ENCODE measurements at regions not wholly inside any gene's neighbourhood (a gene's known extent, or its start where the extent isn't known, plus 50 kb on each side); places are given as distances from the start of the nearest gene placed in this dataset.

DNA sequence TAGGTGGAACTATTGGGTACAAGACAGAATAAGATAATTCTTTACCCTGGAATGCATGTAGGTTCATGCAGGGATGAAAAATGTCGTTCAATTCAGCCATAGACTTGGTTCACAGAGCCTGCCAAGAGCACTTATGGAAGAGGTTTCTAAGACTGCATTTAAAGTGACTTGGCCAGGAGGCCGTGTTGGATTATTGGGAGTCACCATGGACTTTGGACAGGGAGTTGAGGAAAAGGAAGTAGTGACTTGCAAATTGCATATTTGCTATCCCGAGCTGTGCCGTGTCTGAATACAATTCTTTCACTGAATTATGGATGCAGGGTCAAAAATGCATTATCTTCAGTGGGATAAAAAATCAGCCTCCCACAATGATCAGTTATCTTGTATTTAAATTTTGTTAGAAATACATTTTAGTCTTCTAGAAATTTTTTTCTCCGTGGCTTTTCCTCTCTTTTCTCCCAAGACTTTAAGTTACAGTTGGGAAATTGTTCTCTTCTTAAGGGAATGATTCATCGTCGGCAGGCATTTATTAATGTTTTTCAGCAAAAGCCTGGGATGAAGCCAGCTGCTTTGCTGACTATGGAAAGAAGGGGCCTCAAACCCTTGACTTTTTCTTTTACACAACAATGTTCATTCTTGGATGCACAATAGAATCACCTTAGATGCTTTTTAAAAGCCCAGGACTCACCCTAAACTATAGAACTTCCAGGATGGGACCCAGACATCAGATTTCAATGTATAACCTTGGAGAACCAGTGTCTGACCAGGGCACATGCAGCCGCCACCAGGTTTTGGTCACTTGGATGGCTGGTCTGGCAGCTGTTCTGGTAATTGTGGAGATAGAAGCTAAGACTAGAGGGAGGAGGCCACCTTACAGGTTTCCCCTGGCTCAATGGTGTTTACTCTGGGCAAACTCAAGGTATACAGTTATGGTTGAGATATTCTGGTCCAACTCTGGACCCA is 70.8 kb downstream of the FAT3 start:
- ATAC-seq, result no peak
- no peak overlapping the region for H3K4me3 ChIP-seq
- no peak for FAIRE-seq
- no peak for DNase-seq (ENCODE audit: extremely low read depth in 1 of 4, low spot score in 3 of 4)
- no peaks in the 10 kb centered on the region for H3K79me2 ChIP-seq (ENCODE audit: control insufficient read depth, insufficient read depth, low read length)
- ChIA-PET CTCF (ENCODE audit: low intra/inter-chr PET ratio) (no interaction called here), POLR2A (no interaction called here)
- WGBS (ENCODE audit: insufficient coverage, low coverage, missing lambda C conversion rate), result 5% methylated on average over 8 of the region's 8 CpGs
- no peaks in the 10 kb centered on the region for H3K9me3 ChIP-seq (replicated peaks; ENCODE audit: control insufficient read depth, insufficient read depth, low read depth, low read length)
- H2AFZ ChIP-seq (ENCODE audit: low read depth, low read length), result no peak overlapping the region
- H3K4me2 ChIP-seq (ENCODE audit: insufficient read depth, low read length), result no peak overlapping the region
- no peak overlapping the region for H3K9ac ChIP-seq (ENCODE audit: insufficient read depth in 1 of 2, low read depth in 2 of 2, low read length in 2 of 2)
- no peaks in the 10 kb centered on the region for H3K9me1 ChIP-seq (ENCODE audit: control insufficient read depth, insufficient read depth, low read length)
- intact Hi-C loops (cut with micrococcal nuclease), result no loop called here
- no peak for TF ChIP-seq DMBX1 (CRISPR knock-in tag; IDR thresholded peaks at IDR 0.05; ENCODE audit: borderline replicate concordance)
- no peak for TF ChIP-seq TRIM28 (IDR thresholded peaks at IDR 0.05)
- TF ChIP-seq HNRNPH1 (optimal IDR thresholded peaks at IDR 0.05; ENCODE audit: low read depth, low read length), result no peak
- TF ChIP-seq SOX6 (IDR thresholded peaks at IDR 0.05), result no peak
- TF ChIP-seq KHSRP (IDR thresholded peaks at IDR 0.05), result no peak
- TF ChIP-seq NCOA4 (IDR thresholded peaks at IDR 0.05; ENCODE audit: partially characterized antibody), result no peak
- in situ Hi-C loops (cut with MboI), result no loop called here
- no peaks in the 10 kb centered on the region for H3K4me1 ChIP-seq (replicated peaks in 1 of 2; ENCODE audit: control insufficient read depth in 2 of 2, insufficient read depth in 2 of 2, low read length in 2 of 2)
- no peaks in the 10 kb centered on the region for H3K36me3 ChIP-seq (ENCODE audit: control insufficient read depth, insufficient read depth, low read length)
- no peak overlapping the region for H3K27ac ChIP-seq (ENCODE audit: extremely low read depth, low read depth, low read length)
- no peaks in the 10 kb centered on the region for H3K27me3 ChIP-seq (ENCODE audit: control insufficient read depth in 2 of 2, insufficient read depth in 2 of 2, low read length in 2 of 2)
- BruUV-seq (replicated peaks), result no TSS peak
- no peaks in the 10 kb centered on the region for H4K20me1 ChIP-seq (replicated peaks; ENCODE audit: control insufficient read depth, insufficient read depth, low read length)

DNA sequence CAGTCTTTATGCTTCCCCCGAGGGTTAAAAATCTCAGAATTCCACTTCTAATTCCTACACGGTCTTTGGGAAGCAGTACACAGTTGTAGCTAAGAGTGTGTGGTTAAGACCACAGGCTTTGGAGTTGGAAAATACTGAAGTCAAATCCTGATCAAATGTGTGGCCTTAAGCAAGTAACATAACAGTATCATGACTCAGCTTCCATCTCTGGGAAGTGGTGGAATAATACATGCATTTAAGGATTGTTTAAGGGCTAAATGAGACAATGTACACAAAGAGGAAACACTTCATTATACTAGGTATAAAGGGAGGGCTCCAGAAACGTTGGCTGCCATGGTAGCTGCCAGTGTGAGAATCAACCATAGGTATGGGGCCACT is 71.5 kb downstream of the FAT3 start:
- Histone ChIP-seq H3K9me1 (ENCODE audit: control insufficient read depth, insufficient read depth, low read length) (no peaks in the 10 kb centered on the region), H4K20me1 (replicated peaks; ENCODE audit: control insufficient read depth, insufficient read depth, low read length) (no peaks in the 10 kb centered on the region), H3K4me3 (no peak overlapping the region), H3K9me3 (replicated peaks; ENCODE audit: control insufficient read depth, insufficient read depth, low read depth, low read length) (no peaks in the 10 kb centered on the region), H3K27me3 (ENCODE audit: control insufficient read depth in 2 of 2, insufficient read depth in 2 of 2, low read length in 2 of 2) (no peaks in the 10 kb centered on the region), H2AFZ (ENCODE audit: low read depth, low read length) (no peak overlapping the region), H3K79me2 (ENCODE audit: control insufficient read depth, insufficient read depth, low read length) (no peaks in the 10 kb centered on the region), H3K9ac (ENCODE audit: insufficient read depth in 1 of 2, low read depth in 2 of 2, low read length in 2 of 2) (no peak overlapping the region), H3K4me2 (ENCODE audit: insufficient read depth, low read length) (no peak overlapping the region), H3K36me3 (ENCODE audit: control insufficient read depth, insufficient read depth, low read length) (no peaks in the 10 kb centered on the region), H3K4me1 (replicated peaks in 1 of 2; ENCODE audit: control insufficient read depth in 2 of 2, insufficient read depth in 2 of 2, low read length in 2 of 2) (no peaks in the 10 kb centered on the region), H3K27ac (ENCODE audit: extremely low read depth, low read depth, low read length) (no peak overlapping the region)
- BruUV-seq (replicated peaks), result no TSS peak
- WGBS (ENCODE audit: insufficient coverage, low coverage, missing lambda C conversion rate), result 0% methylated on average over 3 of the region's 3 CpGs
- in situ Hi-C loops (cut with MboI) (no loop called here), intact Hi-C loops (cut with micrococcal nuclease) (no loop called here)
- ChIA-PET CTCF (ENCODE audit: low intra/inter-chr PET ratio) (no interaction called here), POLR2A (no interaction called here)
- DNase-seq (ENCODE audit: extremely low read depth in 1 of 4, low spot score in 3 of 4), result no peak
- no peak for FAIRE-seq
- ATAC-seq, result no peak
- TF ChIP-seq KDM1A (IDR thresholded peaks at IDR 0.05) (no peak), PYGO2 (tag; IDR thresholded peaks at IDR 0.05) (no peak), ZNF766 (CRISPR knock-in tag; conservative IDR thresholded peaks at IDR 0.05) (no peak), ZNF699 (CRISPR knock-in tag; IDR thresholded peaks at IDR 0.05; ENCODE audit: insufficient replicate concordance) (no peak), PHB (CRISPR knock-in tag; IDR thresholded peaks at IDR 0.05) (no peak), ARID1B (IDR thresholded peaks at IDR 0.05) (no peak), ZNF121 (CRISPR knock-in tag; conservative IDR thresholded peaks at IDR 0.05) (no peak), ZZZ3 (IDR thresholded peaks at IDR 0.05) (no peak), BRCA1 (IDR thresholded peaks at IDR 0.05) (no peak), BRCA1 (CRISPR knock-in tag; IDR thresholded peaks at IDR 0.05) (no peak)
- TF ChIP-seq, protein P1, sequence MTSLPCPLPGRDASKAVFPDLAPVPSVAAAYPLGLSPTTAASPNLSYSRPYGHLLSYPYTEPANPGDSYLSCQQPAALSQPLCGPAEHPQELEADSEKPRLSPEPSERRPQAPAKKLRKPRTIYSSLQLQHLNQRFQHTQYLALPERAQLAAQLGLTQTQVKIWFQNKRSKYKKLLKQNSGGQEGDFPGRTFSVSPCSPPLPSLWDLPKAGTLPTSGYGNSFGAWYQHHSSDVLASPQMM (CRISPR knock-in tag; IDR thresholded peaks at IDR 0.05), result no peak

Measured in K562 (cell line).